NB4 (cell line): ENCODE measurements at regions not wholly inside any gene's neighbourhood (a gene's known extent, or its start where the extent isn't known, plus 50 kb on each side); places are given as distances from the start of the nearest gene placed in this dataset.
A peak's percentile ranks its signal among the peaks of the same experiment; 100 is the strongest.

Source experiments
- DNase-seq: peaks from one replicate; pipeline ENCODE4 v3.0.0; 2010; ENCODE audit warnings: low read depth
- H3K4me3 ChIP-seq: one replicate; pipeline ENCODE4 v1.5.1; 2011; ENCODE audit warnings: mild to moderate bottlenecking, low read depth, low read length, moderate library complexity
- MYC ChIP-seq: IDR thresholded peaks from 2 replicates; pipeline ENCODE4 v1.6.1; 2011; ENCODE audit warnings: low read depth, low read length
- POLR2A ChIP-seq: IDR thresholded peaks from 2 replicates; pipeline ENCODE4 v1.6.1; 2011; ENCODE audit warnings: mild to moderate bottlenecking; ENCODE audit not compliant: insufficient read length; ENCODE audit errors: extremely low read depth
- TF ChIP-seq, protein P1 (sequence below): IDR thresholded peaks from 2 replicates; pipeline ENCODE4 v1.6.1; 2011; ENCODE audit warnings: low read depth, low read length
- TF ChIP-seq, protein P2 (sequence below): IDR thresholded peaks from one replicate; pipeline ENCODE4 v1.5.1; 2012; ENCODE audit warnings: low read depth, low read length

DNA sequence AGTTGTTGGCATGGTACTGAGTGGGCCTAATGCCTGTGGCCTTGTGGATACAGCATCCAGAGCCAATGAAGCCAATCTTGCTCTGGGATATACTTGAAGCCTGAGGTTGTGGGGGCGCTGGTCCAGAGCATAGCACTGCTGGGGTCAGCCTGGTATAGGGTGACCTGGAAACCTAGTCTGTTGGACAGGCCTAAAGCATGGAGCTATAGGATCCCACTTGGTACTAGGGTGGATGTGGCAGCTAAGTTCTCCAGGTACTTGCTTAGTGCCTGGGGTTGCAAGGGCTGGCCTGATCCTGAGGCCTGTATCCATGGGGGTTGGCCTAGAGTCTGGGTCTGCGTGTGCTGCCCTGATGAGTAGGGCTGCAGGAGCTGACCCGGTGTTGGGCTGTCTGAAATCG lies 1168.2 kb upstream of the C9orf72 start:
- TF ChIP-seq MYC (no peak), POLR2A (no peak)
- TF ChIP-seq, protein P1, sequence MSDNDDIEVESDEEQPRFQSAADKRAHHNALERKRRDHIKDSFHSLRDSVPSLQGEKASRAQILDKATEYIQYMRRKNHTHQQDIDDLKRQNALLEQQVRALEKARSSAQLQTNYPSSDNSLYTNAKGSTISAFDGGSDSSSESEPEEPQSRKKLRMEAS = no peak
- DNase-seq = no peak
- H3K4me3 ChIP-seq = no peak overlapping the region

DNA sequence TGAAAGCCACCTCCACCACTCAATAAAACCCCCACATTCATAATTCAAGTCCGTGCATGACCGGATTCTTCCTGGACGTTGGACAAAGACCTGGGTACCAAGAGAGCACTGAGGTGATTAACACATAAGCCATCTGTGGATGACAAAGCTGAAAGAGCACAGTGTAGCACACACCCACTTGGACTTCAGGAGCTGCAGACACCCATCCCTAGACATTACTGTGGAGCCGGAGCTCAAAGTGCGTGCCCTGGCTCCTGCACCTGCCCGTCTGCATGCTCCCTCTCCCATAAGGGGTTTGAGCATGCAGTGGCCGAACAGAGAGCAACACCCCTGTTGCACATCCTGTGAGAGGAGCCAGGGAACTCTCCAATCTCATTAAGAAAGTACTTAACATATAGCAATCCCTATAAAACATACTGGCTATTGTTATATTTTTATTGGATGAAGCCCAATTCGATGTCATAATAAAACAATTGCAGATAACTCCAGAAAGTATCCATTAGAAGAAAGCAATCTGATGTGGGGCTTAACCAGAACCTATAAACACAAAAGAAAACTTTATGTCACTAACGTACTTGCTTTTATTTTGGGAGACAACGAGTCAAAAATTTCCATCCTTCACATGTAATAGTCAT lies 1174.2 kb upstream of the C9orf72 start:
- TF ChIP-seq MYC = no peak
- TF ChIP-seq, protein P1 = no peak
- TF ChIP-seq, protein P2, sequence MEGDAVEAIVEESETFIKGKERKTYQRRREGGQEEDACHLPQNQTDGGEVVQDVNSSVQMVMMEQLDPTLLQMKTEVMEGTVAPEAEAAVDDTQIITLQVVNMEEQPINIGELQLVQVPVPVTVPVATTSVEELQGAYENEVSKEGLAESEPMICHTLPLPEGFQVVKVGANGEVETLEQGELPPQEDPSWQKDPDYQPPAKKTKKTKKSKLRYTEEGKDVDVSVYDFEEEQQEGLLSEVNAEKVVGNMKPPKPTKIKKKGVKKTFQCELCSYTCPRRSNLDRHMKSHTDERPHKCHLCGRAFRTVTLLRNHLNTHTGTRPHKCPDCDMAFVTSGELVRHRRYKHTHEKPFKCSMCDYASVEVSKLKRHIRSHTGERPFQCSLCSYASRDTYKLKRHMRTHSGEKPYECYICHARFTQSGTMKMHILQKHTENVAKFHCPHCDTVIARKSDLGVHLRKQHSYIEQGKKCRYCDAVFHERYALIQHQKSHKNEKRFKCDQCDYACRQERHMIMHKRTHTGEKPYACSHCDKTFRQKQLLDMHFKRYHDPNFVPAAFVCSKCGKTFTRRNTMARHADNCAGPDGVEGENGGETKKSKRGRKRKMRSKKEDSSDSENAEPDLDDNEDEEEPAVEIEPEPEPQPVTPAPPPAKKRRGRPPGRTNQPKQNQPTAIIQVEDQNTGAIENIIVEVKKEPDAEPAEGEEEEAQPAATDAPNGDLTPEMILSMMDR = no peak
- TF ChIP-seq POLR2A = no peak
- DNase-seq = no peak
- no peak overlapping the region for H3K4me3 ChIP-seq

DNA sequence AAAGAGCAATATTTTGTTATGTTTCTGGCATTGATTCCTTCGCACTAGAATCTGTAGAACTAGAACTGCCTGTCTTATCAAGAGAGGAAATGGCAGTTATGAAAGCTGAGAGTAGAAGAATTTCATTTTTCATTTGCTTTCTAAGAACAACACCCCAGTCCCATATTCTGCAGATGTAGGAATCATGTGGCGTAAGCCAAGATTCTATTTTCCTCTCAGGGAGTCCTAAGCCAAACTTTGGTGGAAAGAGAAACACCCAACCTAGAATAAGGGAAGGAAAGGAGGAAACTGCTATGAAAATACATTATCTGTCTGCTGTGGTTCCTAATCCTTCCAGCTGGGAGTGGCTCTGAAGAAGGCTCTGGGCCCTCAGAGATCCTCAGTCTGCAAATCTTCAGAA lies 1176.9 kb upstream of the C9orf72 start:
- no peak overlapping the region for H3K4me3 ChIP-seq
- TF ChIP-seq MYC = no peak
- TF ChIP-seq POLR2A = no peak
- TF ChIP-seq, protein P2 = no peak
- TF ChIP-seq, protein P1 = no peak
- no peak for DNase-seq

DNA sequence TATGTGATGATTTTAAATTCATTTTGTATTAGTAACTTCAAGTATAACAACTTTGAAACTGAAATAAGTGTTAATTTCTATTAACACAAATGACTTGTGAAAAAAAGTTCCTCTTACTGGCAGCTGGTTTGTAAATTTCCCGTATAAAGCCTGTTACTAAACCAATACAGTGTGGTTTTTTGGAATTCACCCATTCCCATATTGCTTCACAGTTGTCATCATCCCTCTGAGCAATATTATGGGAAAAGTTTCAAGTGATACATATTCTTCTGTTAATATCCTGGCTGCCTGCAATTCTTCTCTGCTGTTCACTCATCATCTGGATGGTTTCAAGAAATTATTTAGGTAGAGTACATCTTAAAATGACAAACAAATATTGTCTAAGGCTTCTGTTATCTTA lies 1185.1 kb upstream of the C9orf72 start:
- no peak for TF ChIP-seq MYC
- TF ChIP-seq, protein P2 = no peak
- TF ChIP-seq, protein P1 = no peak
- no peak for DNase-seq
- no peak overlapping the region for H3K4me3 ChIP-seq

DNA sequence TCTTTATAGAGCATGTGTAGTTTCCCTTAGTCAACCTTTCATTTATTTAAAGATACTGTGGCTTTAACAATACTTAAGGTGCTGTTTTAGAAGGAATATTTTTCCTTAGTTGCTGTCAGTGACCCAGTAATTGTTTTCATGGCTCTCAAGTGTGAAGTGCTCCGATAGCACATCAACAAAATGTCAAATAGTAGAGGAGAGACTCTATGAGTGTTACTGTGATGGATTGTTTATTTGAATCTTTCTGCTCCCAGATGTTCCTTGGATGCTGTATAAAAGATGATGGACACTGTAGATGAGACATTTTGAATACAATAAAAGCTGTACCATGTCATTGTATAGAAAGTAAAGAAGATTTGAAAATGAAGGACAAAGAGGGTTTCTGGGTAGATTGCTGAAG lies 1185.7 kb upstream of the C9orf72 start:
- TF ChIP-seq MYC = no peak
- TF ChIP-seq, protein P1 = no peak
- TF ChIP-seq, protein P2 = no peak
- TF ChIP-seq POLR2A = no peak
- DNase-seq = no peak
- no peak overlapping the region for H3K4me3 ChIP-seq

DNA sequence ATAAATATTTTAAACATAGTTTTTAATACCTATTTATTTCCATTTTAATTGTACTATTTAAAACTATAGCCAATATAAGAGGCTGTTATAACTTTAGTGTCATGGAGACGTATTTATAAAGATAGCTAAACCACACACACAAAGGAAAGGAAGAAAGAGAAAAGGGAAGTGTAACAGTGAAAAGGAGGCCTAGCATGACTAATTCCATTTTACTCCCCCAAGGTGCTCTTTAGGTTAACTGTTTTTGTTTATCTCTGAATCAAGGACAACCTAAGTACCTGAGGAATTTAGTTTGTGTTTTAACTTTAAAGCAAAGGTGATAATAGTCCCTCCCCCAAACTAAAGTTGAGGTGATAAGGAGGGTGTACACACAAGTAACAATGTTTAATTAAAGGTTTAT lies 1188.9 kb upstream of the C9orf72 start:
- TF ChIP-seq, protein P2 = no peak
- TF ChIP-seq MYC (no peak), POLR2A (no peak)
- TF ChIP-seq, protein P1 = no peak
- peak; percentile 22 for DNase-seq

More for the DNA sequence above, 1188.9 kb upstream of the C9orf72 start:
- no peak overlapping the region for H3K4me3 ChIP-seq
